Cardiac fibroblast (primary cell): ENCODE measurements at regions not wholly inside any gene's neighbourhood (a gene's known extent, or its start where the extent isn't known, plus 50 kb on each side); places are given as distances from the start of the nearest gene placed in this dataset.
A peak's percentile ranks its signal among the peaks of the same experiment; 100 is the strongest.

Experiments
- DNase-seq, 2 donors: peaks; one replicate each; pipeline versions ENCODE4 v3.0.0 to v3.0.0-alpha.2; 2010; ENCODE audit warnings: low read depth in 2 of 2
- H3K4me3 ChIP-seq, 2 donors: replicated peaks in 1 of 2; 1 replicate in 1 of 2; 2 replicates in 1 of 2; pipeline ENCODE4 v1.5.1; 2011; ENCODE audit warnings: low read depth in 2 of 2, low read length in 2 of 2, mild to moderate bottlenecking in 2 of 2, moderate library complexity in 1 of 2
- CTCF ChIP-seq: IDR thresholded peaks from one replicate; pipeline ENCODE4 v1.5.1; 2011; ENCODE audit warnings: low read depth, mild to moderate bottlenecking, low read length, inconsistent platforms

GRCh38 chr12:98275131-98275475, 240.3 kb upstream of the TMPO start:
- DNase-seq = no peak
- H3K4me3 ChIP-seq = no peak overlapping the region
- no peak for TF ChIP-seq CTCF

GRCh38 chr12:98280152-98280551, 235.2 kb upstream of the TMPO start:
- TF ChIP-seq CTCF = no peak
- DNase-seq = no peak
- no peak overlapping the region for H3K4me3 ChIP-seq

- H3K4me3 ChIP-seq = no peak overlapping the region
- TF ChIP-seq CTCF = no peak
- no peak for DNase-seq
Measured at GRCh38 chr12:98280621-98281020, 234.8 kb upstream of the TMPO start.

- no peak for DNase-seq
- H3K4me3 ChIP-seq = no peak overlapping the region
- no peak for TF ChIP-seq CTCF
Measured at GRCh38 chr12:98291828-98292227, 223.6 kb upstream of the TMPO start.

GRCh38 chr12:98294051-98294805, 221.2 kb upstream of the TMPO start:
- DNase-seq = no peak

GRCh38 chr12:98295681-98296080, 219.7 kb upstream of the TMPO start:
- DNase-seq = peak in 1 of 2 donors; percentile 3
- no peak overlapping the region for H3K4me3 ChIP-seq
- no peak for TF ChIP-seq CTCF

More at GRCh38 chr12:98294051-98294805, 221.2 kb upstream of the TMPO start:
- TF ChIP-seq CTCF = no peak
- no peak overlapping the region for H3K4me3 ChIP-seq
